IPS-20b (cell line): ENCODE measurements at regions not wholly inside any gene's neighbourhood (a gene's known extent, or its start where the extent isn't known, plus 50 kb on each side); places are given as distances from the start of the nearest gene placed in this dataset.

Source experiments
- H3K27ac ChIP-seq: one replicate; pipeline ENCODE4 v1.5.1; 2013; ENCODE audit warnings: low read length
- H3K27me3 ChIP-seq: 2 replicates; pipeline ENCODE4 v1.6.1; 2013; ENCODE audit warnings: mild to moderate bottlenecking, low read length, inconsistent platforms; ENCODE audit not compliant: insufficient read depth
- H3K36me3 ChIP-seq: 2 replicates; pipeline ENCODE4 v1.6.1; 2013; ENCODE audit warnings: low read depth, mild to moderate bottlenecking, inconsistent platforms, low read length, moderate library complexity; ENCODE audit not compliant: insufficient read depth
- H3K4me1 ChIP-seq: 2 replicates; pipeline ENCODE4 v1.6.1; 2013; ENCODE audit warnings: mild to moderate bottlenecking, control low read depth, inconsistent platforms, low read length, moderate library complexity; ENCODE audit not compliant: insufficient read depth
- H3K4me3 ChIP-seq: 2 replicates; pipeline ENCODE4 v1.5.1; 2013; ENCODE audit warnings: mild to moderate bottlenecking, low read length, inconsistent platforms
- H3K9ac ChIP-seq: 2 replicates; pipeline ENCODE4 v1.6.1; 2013; ENCODE audit warnings: low read depth, mild to moderate bottlenecking, inconsistent platforms, low read length, moderate library complexity
- H3K9me3 ChIP-seq: 2 replicates; pipeline ENCODE4 v1.6.1; 2013; ENCODE audit warnings: mild to moderate bottlenecking, low read depth, low read length, inconsistent platforms; ENCODE audit not compliant: insufficient read depth

DNA sequence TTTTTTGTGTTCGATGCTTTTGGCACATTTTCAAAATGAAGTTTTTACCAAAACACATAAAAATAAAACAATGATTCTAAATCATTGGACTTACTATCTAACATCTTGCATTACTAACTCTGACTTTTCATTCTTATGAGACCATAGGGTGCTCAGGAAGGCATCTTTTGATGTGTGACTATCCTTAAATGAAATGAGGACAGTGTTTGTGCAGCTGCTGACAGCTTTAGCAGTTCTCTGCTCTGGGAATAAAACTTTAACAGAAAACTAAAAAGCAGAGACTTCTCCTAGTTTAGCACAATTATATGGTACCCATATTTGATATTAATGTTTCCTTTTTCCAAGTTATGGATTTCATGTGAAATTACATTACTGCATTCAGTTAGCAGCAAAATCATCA is 471.6 kb downstream of the ARL4A start:
- H3K4me3 ChIP-seq: no peak overlapping the region
- H3K27ac ChIP-seq: no peak overlapping the region
- H3K27me3 ChIP-seq: no peaks in the 10 kb centered on the region
- no peak overlapping the region for H3K9ac ChIP-seq
- H3K4me1 ChIP-seq: no peaks in the 10 kb centered on the region
- no peaks in the 10 kb centered on the region for H3K9me3 ChIP-seq
- H3K36me3 ChIP-seq: no peaks in the 10 kb centered on the region

DNA sequence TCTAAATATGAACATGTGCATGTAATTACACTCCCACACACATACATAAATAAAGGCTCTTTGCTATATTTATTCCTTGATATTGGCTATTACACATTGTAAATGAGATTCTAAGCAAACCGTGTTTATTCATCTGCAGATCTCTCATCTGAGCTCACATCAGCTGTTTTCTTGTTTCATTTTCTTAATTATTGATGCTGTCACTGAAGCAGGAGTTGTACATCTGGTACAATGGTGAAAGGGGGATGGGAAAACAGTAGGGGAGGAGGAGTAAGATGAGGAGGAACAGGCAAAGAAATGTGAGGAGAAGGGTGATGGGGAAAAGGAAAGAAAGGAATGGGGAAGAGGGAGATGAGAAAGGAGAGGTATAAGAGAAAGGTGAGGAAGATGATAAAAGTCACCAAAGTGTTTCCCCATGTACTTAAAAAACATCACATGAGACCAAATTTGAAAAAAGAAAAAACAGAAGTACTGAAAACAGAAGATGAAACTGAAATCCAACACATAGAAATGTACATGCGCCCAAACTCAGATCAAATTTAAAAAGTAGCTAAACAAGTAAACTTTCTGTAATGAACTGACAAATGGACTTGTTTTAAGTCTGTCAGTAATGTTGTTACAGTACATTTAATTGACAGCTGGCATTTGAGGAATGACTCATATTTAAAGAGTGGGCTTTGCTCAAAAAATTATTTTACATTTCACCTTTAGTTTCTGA is 472.2 kb downstream of the ARL4A start:
- Histone ChIP-seq H3K4me3 (no peak overlapping the region), H3K36me3 (no peaks in the 10 kb centered on the region), H3K27ac (no peak overlapping the region), H3K9ac (no peak overlapping the region), H3K27me3 (no peaks in the 10 kb centered on the region), H3K9me3 (no peaks in the 10 kb centered on the region), H3K4me1 (no peaks in the 10 kb centered on the region)

DNA sequence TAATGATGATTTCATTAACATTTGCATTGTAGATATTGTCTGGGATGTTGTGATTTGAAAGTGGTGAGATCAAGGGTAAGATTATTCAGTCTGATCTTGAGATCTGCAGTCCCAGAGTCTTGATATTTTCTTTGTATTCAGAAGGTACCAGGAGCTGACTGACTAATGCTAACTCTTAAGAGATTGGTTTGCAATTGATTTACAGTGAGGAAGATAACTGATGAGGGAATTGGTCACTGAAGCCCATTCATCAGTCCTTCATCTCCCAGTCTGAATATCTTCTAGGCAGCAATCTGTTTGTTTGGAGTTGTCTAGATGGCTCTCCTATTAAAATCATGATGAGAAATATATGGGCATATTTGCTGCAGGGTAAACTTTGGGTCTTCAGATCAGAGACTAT is 473.7 kb downstream of the ARL4A start:
- Histone ChIP-seq H3K9me3 (no peaks in the 10 kb centered on the region), H3K36me3 (no peaks in the 10 kb centered on the region), H3K4me3 (no peak overlapping the region), H3K27me3 (no peaks in the 10 kb centered on the region), H3K4me1 (no peaks in the 10 kb centered on the region), H3K9ac (no peak overlapping the region), H3K27ac (no peak overlapping the region)

DNA sequence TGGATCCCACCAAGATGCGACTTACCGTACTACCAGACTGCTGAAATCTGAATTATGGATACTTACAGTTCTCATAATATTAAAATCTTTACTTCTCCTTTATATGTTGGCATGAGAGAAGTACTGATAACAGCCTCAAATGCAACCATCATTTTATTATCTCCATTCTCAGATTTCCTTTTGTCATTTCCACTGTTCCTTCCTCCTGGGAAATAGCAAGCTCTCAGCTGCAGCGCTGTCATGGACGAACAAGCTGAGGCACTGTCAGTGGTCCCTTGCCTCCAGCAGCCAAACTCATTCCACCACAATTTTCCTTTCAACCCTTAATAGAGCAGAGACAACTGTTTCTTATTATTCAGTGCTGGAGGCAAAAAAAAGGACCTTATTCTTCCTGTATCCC is 478.4 kb downstream of the ARL4A start:
- Histone ChIP-seq H3K9me3 (no peaks in the 10 kb centered on the region), H3K9ac (no peak overlapping the region), H3K4me1 (no peaks in the 10 kb centered on the region), H3K4me3 (no peak overlapping the region), H3K36me3 (no peaks in the 10 kb centered on the region), H3K27me3 (no peaks in the 10 kb centered on the region), H3K27ac (no peak overlapping the region)

DNA sequence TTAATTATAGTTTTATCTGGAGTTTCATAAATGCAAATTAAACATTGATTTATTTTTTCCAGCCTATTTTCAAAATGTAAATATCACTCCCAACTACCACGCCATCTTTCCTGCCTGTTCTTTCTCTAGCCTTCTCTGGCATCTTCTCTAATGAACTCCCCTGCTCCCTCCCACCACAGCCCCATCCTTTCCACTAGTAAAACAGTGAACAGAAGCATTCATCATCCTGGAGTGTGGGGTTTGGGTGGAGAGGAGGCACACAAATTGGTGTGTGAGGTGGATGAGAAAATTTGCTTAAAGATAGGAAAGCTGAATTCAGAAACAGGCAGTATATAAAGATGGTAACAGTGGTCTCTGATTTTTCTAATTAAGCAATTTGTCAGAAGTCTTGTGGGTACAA is 479.4 kb downstream of the ARL4A start:
- Histone ChIP-seq H3K9me3 (no peaks in the 10 kb centered on the region), H3K9ac (no peak overlapping the region), H3K27me3 (no peaks in the 10 kb centered on the region), H3K27ac (no peak overlapping the region), H3K36me3 (no peaks in the 10 kb centered on the region), H3K4me3 (no peak overlapping the region), H3K4me1 (no peaks in the 10 kb centered on the region)

DNA sequence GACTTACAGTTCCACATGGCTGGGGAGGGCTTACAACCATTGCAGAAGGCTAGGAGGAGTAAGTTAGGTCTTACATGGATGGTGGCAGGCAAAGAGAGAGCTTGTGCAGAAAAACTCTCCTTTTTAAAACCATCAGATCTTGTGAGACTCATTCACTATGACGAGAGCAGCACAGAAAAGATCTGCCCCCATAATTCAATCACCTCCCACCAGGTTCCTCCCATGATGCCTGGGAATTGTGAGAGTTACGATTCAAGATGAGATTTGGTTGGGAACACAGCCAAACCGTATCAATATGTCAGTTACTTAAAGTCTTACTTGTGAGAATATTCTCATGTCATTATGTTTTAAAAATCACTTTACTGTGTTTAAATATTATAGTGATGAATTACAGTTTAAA is 481.9 kb downstream of the ARL4A start:
- no peaks in the 10 kb centered on the region for H3K4me1 ChIP-seq
- no peaks in the 10 kb centered on the region for H3K36me3 ChIP-seq
- no peak overlapping the region for H3K9ac ChIP-seq
- H3K4me3 ChIP-seq: no peak overlapping the region
- H3K27me3 ChIP-seq: no peaks in the 10 kb centered on the region
- no peak overlapping the region for H3K27ac ChIP-seq
- no peaks in the 10 kb centered on the region for H3K9me3 ChIP-seq

DNA sequence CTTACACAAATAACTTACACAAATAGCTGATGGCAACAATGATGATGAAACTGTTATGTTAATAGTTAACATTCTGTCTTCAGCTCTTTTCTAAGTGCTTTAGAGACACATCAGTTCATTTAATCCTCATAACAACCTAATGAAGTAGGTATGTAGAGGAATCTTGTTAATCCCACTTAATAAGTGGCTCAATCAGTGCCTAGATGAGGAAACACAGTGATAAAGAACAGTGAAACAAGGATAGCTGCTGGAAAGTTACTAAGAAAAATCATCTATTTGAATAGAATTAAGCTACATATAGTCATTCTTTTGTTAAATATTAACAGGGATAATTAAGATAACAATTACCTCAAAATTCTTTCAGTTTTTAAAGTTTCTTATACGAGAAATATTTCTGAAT is 487.6 kb downstream of the ARL4A start:
- Histone ChIP-seq H3K36me3 (no peaks in the 10 kb centered on the region), H3K27me3 (no peaks in the 10 kb centered on the region), H3K9ac (no peak overlapping the region), H3K9me3 (no peaks in the 10 kb centered on the region), H3K4me3 (no peak overlapping the region), H3K4me1 (no peaks in the 10 kb centered on the region), H3K27ac (no peak overlapping the region)

DNA sequence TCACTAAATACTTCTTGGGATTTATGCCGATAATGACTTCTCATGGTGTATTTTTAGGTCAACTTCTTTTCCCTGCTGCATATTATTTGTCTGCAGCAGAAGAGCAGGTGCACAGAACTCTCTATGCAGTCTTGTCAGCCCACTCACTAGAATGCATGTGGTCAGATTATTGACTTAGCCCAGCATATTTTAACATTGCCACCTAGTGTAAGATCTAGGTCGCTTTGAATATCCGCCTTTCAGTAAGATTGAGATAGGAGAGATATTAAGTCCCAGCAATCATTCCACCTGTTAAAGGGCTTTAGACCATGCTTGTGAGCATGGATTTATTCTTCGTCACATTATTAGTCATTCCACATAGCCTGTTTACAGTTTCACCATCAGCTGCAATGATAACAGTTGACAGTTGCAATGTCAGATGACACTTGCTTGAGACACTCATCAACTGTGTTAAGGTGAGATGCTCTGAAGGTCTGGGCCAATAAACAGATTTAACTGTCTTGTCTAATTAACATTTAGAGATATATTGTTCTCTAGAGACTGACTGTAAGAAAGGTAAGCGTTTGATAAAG is 491.7 kb downstream of the ARL4A start:
- no peak overlapping the region for H3K9ac ChIP-seq
- no peak overlapping the region for H3K4me3 ChIP-seq
- H3K36me3 ChIP-seq: no peaks in the 10 kb centered on the region
- no peaks in the 10 kb centered on the region for H3K4me1 ChIP-seq
- no peaks in the 10 kb centered on the region for H3K9me3 ChIP-seq
- H3K27me3 ChIP-seq: no peaks in the 10 kb centered on the region
- no peak overlapping the region for H3K27ac ChIP-seq

DNA sequence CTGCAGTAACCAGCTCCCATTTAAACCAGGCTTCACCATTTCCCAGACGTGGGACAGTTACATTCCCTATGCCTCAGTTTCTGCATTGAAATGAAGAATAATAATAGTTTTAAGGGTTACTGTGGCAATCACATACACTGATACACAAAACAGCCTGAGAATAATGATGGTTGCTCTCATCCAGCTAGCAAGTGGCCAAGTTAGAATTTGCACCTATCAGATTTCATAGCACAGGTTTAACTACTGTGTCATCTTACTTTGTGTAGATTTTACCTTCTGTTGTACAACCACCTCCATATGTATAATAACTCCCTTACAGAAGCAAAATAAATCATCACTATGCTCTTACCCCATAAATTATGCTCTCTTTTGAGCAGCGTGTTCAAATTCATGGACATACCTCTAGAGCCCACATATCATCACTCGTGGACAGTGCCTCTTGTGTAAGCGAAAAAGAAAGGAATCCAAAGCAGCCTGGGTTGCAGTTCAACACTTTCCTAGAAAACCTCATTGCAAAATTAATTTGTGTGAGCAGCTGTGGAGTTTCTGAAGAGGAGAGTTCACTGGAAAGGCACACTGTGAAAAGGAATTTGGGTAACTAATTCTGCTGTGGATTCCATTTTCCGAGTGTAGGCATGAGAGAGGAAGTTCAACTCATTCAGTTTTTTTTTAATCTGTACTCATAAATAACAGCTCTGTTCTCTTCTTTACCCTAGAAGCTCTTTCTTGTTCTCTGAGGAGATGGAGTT is 492.5 kb downstream of the ARL4A start:
- Histone ChIP-seq H3K4me1 (no peaks in the 10 kb centered on the region), H3K9ac (no peak overlapping the region), H3K27ac (no peak overlapping the region), H3K36me3 (no peaks in the 10 kb centered on the region), H3K4me3 (no peak overlapping the region), H3K27me3 (no peaks in the 10 kb centered on the region), H3K9me3 (no peaks in the 10 kb centered on the region)

DNA sequence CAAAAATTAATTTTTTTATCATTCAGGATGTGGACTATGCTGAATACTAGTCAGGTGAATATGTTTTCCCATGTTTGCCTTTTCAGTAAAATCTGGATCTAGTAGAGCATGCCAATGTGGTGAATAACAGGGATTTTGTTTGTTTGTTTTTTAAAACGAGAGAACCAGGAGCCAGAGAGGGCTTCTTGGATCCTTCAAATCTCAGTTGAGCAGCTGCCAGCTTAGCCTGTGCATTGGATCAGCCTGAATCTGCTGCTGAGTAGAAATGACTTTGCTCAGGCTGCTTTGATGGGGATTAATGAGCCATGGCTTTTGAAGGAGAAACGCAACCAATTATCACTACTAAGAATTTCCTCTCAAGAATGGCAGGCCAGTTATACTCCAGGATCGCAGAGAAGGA is 493.8 kb downstream of the ARL4A start:
- Histone ChIP-seq H3K4me3 (no peak overlapping the region), H3K36me3 (no peaks in the 10 kb centered on the region), H3K9ac (no peak overlapping the region), H3K9me3 (no peaks in the 10 kb centered on the region), H3K27ac (no peak overlapping the region), H3K27me3 (no peaks in the 10 kb centered on the region), H3K4me1 (no peaks in the 10 kb centered on the region)

DNA sequence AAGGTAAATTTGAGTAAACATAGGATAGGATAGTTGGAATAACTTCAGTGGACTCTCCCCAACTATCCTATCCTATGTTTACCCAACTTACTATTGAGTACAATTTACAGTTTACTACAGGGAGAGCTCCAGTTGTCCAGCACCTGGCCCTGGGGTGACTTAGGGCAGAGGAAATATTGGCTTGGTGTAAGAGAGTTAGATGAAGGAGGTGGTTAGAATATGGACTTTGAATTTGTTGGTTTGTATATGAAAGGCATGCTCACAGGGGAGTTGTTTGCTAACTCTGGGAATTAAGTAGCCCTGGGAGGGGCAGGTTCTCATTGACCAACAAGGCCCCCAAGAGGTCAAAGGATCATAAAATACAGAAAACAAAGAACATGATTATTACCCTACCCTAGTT is 497.7 kb downstream of the ARL4A start:
- Histone ChIP-seq H3K4me1 (no peaks in the 10 kb centered on the region), H3K4me3 (no peak overlapping the region), H3K9ac (no peak overlapping the region), H3K27me3 (no peaks in the 10 kb centered on the region), H3K36me3 (no peaks in the 10 kb centered on the region), H3K27ac (no peak overlapping the region), H3K9me3 (no peaks in the 10 kb centered on the region)

DNA sequence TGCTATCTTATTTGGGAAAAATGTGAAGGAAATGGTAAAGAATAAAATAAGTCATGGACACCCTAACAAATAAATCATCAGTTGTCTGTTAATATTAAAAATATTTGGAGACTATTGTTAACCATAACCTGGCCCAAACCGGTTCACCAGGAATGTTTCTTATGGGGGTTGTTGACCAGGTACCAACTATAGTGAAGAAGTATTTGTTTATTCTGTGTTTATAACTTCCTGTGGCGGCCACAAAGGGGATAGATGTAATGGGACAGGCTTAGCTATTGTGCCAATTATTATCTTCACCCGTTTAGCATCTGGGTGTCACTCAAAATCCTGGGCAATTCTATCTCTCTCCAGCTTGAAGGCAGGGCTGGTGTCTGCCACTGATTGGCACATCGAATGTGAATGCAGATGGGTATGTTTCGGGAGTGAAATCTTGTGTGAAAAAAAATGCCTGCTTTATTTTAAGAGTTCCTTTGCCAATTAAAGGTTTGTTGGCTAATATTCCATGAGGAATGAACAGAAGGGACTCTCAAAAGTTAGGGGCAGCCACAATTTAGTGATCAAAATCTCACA is 500.9 kb downstream of the ARL4A start:
- Histone ChIP-seq H3K36me3 (no peaks in the 10 kb centered on the region), H3K4me1 (no peaks in the 10 kb centered on the region), H3K4me3 (no peak overlapping the region), H3K27ac (no peak overlapping the region), H3K9me3 (no peaks in the 10 kb centered on the region), H3K27me3 (no peaks in the 10 kb centered on the region), H3K9ac (no peak overlapping the region)
